Nephron (organoid): ENCODE measurements at regions not wholly inside any gene's neighbourhood (a gene's known extent, or its start where the extent isn't known, plus 50 kb on each side); places are given as distances from the start of the nearest gene placed in this dataset.

Experiments
- H3K27ac Mint-ChIP-seq, 3 experiments: 2 replicates each; pipeline ENCODE4 v1.8.0; 2020; ENCODE audit warnings: mixed read lengths in 3 of 3, mild to moderate bottlenecking in 2 of 3, moderate library complexity in 1 of 3
- H3K27me3 Mint-ChIP-seq: 2 replicates; pipeline ENCODE4 v1.8.0; 2021; ENCODE audit warnings: low read depth, mild to moderate bottlenecking, moderate library complexity, mixed read lengths
- H3K36me3 Mint-ChIP-seq: 2 replicates; pipeline ENCODE4 v1.8.0; 2020; ENCODE audit warnings: low read depth, mixed read lengths
- H3K4me1 Mint-ChIP-seq: 2 replicates; pipeline ENCODE4 v1.8.0; 2020; ENCODE audit warnings: mixed read lengths
- H3K4me3 Mint-ChIP-seq, 3 experiments: 2 replicates each; pipeline ENCODE4 v1.8.0; 2020; ENCODE audit warnings: mild to moderate bottlenecking in 3 of 3, mixed read lengths in 3 of 3, moderate library complexity in 2 of 3
- H3K9me3 Mint-ChIP-seq: 2 replicates; pipeline ENCODE4 v1.8.0; 2020; ENCODE audit warnings: mixed read lengths
- TF ChIP-seq, protein P1 (sequence below), 3 experiments: fragments of 200-600 bp; sonication (generic); IDR thresholded peaks; one replicate each; pipeline ENCODE4 v1.5.0; 2021; ENCODE audit warnings: antibody characterized with exemption in 3 of 3; ENCODE audit not compliant: unreplicated experiment in 3 of 3

DNA sequence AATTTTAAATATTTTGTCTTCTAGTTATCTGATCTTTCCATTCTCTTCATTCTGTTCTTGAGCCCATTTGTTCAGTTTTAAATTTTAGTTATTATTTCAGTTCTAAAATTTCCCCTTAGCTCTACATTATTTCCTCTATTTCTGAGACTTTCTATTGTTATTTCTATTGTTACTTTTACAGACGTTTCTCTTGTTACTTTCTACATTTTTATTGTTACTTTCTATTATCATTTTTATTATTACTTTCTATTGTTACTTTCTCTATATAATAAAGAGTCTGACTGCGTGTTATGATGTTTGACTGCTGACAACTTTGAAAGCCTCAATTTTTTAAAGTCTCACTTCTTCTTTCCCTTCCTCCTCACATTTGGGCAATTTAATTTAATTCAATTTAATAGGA lies 915.7 kb upstream of the PCDH20 start:
- H3K27ac Mint-ChIP-seq, result no peak overlapping the region
- H3K4me3 Mint-ChIP-seq, result no peak overlapping the region
- no peaks in the 10 kb centered on the region for H3K27me3 Mint-ChIP-seq
- no peaks in the 10 kb centered on the region for H3K9me3 Mint-ChIP-seq
- H3K36me3 Mint-ChIP-seq, result no peaks in the 10 kb centered on the region
- no peaks in the 10 kb centered on the region for H3K4me1 Mint-ChIP-seq
- TF ChIP-seq, protein P1, sequence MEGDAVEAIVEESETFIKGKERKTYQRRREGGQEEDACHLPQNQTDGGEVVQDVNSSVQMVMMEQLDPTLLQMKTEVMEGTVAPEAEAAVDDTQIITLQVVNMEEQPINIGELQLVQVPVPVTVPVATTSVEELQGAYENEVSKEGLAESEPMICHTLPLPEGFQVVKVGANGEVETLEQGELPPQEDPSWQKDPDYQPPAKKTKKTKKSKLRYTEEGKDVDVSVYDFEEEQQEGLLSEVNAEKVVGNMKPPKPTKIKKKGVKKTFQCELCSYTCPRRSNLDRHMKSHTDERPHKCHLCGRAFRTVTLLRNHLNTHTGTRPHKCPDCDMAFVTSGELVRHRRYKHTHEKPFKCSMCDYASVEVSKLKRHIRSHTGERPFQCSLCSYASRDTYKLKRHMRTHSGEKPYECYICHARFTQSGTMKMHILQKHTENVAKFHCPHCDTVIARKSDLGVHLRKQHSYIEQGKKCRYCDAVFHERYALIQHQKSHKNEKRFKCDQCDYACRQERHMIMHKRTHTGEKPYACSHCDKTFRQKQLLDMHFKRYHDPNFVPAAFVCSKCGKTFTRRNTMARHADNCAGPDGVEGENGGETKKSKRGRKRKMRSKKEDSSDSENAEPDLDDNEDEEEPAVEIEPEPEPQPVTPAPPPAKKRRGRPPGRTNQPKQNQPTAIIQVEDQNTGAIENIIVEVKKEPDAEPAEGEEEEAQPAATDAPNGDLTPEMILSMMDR (IDR thresholded peaks at IDR 0.05; ENCODE audit: unreplicated experiment in 3 of 3), result no peak

GRCh38 chr13:62327367-62327766 lies 911.7 kb upstream of the PCDH20 start:
- TF ChIP-seq, protein P1 (IDR thresholded peaks at IDR 0.05; ENCODE audit: unreplicated experiment in 3 of 3), result no peak
- no peaks in the 10 kb centered on the region for H3K27me3 Mint-ChIP-seq
- no peaks in the 10 kb centered on the region for H3K4me1 Mint-ChIP-seq
- H3K9me3 Mint-ChIP-seq, result no peaks in the 10 kb centered on the region
- H3K36me3 Mint-ChIP-seq, result no peaks in the 10 kb centered on the region
- H3K4me3 Mint-ChIP-seq, result no peak overlapping the region
- no peak overlapping the region for H3K27ac Mint-ChIP-seq

DNA sequence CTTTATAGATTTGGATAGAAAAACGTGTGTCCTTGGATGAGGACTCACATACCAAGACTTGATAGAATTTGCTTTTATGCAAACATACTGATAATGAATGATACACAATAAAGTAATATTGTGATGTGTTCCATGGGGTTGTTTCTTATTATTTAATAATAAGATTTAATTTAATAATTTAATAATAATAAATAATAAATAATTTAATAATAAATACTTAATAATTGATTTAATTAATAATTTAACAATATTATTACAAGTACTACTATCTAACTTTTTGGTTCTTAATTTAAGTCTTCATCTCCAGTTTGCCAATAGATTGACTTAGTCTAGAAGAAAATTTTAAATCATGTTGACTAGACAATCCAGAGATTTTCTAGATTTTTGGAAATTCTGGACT lies 909.2 kb upstream of the PCDH20 start:
- TF ChIP-seq, protein P1 (IDR thresholded peaks at IDR 0.05; ENCODE audit: unreplicated experiment in 3 of 3), result no peak
- no peaks in the 10 kb centered on the region for H3K27me3 Mint-ChIP-seq
- no peaks in the 10 kb centered on the region for H3K9me3 Mint-ChIP-seq
- H3K36me3 Mint-ChIP-seq, result no peaks in the 10 kb centered on the region
- H3K27ac Mint-ChIP-seq, result no peak overlapping the region
- peaks cover 5% of the 10 kb centered on the region for H3K4me1 Mint-ChIP-seq
- H3K4me3 Mint-ChIP-seq, result no peak overlapping the region

DNA sequence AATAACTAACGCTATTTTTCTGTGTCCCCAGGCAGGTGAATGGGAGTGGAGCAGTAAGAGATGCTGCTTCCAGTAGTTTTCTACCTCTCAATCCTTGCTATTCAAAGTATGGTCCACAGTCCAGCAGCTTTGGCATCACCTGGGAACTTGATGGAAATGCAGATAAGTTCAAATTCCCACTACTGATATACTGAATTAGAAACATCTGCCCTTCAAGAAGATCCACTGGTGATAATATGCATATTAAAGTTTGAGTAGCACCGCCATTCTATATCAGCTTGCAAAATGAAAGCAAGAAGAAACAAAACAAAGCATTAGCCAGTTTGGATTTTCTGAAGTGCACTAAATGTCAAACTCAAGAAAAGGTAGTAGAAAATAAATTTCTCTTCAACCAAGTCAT lies 906.2 kb upstream of the PCDH20 start:
- TF ChIP-seq, protein P1 (IDR thresholded peaks at IDR 0.05; ENCODE audit: unreplicated experiment in 3 of 3), result no peak
- Mint-ChIP-seq H3K4me3 (no peak overlapping the region), H3K36me3 (no peaks in the 10 kb centered on the region), H3K27me3 (no peaks in the 10 kb centered on the region), H3K27ac (no peak overlapping the region), H3K4me1 (peaks cover 5% of the 10 kb centered on the region), H3K9me3 (no peaks in the 10 kb centered on the region)

DNA sequence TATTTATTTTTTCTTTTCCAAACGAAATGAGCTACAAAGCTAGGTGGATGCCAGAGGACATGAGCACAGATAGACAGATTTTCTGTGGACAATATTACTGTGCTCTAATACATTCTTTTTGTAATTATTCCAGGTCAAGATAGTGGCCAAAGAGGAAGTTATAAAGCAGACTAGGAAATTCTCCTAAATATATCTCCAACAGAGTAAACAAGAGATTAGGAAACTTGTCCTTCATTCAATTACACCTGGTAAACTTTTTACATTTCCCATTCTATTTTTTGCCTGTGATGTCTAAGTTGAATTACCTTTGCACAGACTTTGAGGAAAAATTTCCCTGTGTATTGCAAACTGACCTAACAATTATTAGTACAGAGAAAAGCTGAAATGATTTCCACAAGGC lies 905.5 kb upstream of the PCDH20 start:
- TF ChIP-seq, protein P1 (IDR thresholded peaks at IDR 0.05; ENCODE audit: unreplicated experiment in 3 of 3), result no peak
- Mint-ChIP-seq H3K27me3 (no peaks in the 10 kb centered on the region), H3K4me3 (no peak overlapping the region), H3K36me3 (no peaks in the 10 kb centered on the region), H3K27ac (no peak overlapping the region), H3K9me3 (no peaks in the 10 kb centered on the region), H3K4me1 (peaks cover 5% of the 10 kb centered on the region)

DNA sequence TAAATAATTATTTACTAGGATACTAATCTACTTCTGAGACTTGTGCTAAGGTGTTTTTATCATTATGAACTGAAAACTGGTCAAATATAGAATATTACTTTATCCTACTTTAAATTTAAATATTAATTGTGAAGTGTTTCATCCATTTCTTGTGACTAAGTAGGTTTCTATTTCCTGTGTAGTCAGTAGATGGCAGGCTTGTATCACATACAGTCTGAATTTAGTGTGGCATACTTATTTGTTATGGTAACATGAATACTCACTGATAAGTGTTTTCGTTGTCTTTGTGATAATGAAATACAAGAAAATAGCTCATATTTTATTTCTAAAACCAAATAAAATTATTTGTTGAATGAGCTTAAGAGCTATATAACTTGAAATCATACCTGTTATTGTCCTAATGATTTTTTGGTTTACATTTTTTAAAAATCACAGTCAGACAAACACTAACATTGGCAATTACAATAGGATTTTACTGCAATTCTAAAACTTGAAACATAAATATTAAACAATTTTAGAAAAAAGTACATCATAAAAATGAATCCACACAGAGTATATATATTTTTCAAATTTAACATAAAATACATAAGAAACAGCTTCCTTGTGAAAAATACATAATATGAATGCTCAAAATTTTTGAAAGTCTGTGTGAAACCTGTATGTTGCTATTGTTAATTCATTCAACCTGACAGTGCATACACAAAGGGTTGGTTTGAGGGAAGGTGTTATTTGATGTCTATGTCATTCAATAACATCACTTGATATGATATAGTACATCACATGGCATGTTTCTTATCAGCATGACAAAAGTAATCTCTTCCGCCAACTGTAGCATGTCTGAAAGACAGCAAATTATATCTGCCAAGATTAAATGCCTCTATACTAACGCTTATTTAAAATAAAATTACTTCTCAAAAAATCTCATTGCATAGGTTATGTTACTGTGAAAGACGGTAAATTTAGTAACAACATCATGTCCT lies 904.8 kb upstream of the PCDH20 start:
- no peaks in the 10 kb centered on the region for H3K36me3 Mint-ChIP-seq
- H3K27ac Mint-ChIP-seq, result no peak overlapping the region
- no peak overlapping the region for H3K4me3 Mint-ChIP-seq
- TF ChIP-seq, protein P1 (IDR thresholded peaks at IDR 0.05; ENCODE audit: unreplicated experiment in 3 of 3), result peak; percentile 70 to 85 (median 71)
- H3K4me1 Mint-ChIP-seq, result peaks cover 5% of the 10 kb centered on the region
- no peaks in the 10 kb centered on the region for H3K27me3 Mint-ChIP-seq
- H3K9me3 Mint-ChIP-seq, result no peaks in the 10 kb centered on the region
